ENCODE measurements at regions not wholly inside any gene's neighbourhood (a gene's known extent, or its start where the extent isn't known, plus 50 kb on each side); places are given as distances from the start of the nearest gene placed in this dataset.

- Histone ChIP-seq H3K27me3 (ENCODE audit: control insufficient read depth, low read length) (no peaks in the 10 kb centered on the region), H3K36me3 (ENCODE audit: control insufficient read depth, low read length) (no peaks in the 10 kb centered on the region), H3K4me1 (ENCODE audit: control insufficient read depth, low read length) (no peaks in the 10 kb centered on the region), H3F3A (ENCODE audit: control insufficient read depth, insufficient read depth) (no peaks in the 10 kb centered on the region), H3K79me2 (ENCODE audit: control insufficient read depth, low read length) (no peaks in the 10 kb centered on the region), H3K9me3 (ENCODE audit: control insufficient read depth, insufficient read depth, low read length) (no peaks in the 10 kb centered on the region), H3K27ac (ENCODE audit: low read depth, low read length) (no peak overlapping the region), H3K9me2 (replicated peaks; ENCODE audit: control insufficient read depth, low read length) (no peaks in the 10 kb centered on the region), H3K4me3 (ENCODE audit: low read length) (no peak overlapping the region), H3K4me2 (ENCODE audit: low read length) (no peak overlapping the region), H4K20me1 (ENCODE audit: control insufficient read depth, insufficient read depth, low read depth, low read length) (no peaks in the 10 kb centered on the region)
- TF ChIP-seq CTCF (IDR thresholded peaks at IDR 0.05; ENCODE audit: low read depth, low read length, poor library complexity, severe bottlenecking) (no peak), EZH2phosphoT487 (IDR thresholded peaks at IDR 0.05; ENCODE audit: borderline replicate concordance, low read length) (no peak)
Observed at GRCh38 chr18:28313602-28314001, 136.7 kb upstream of the CDH2 start.

- H3K27me3 ChIP-seq (ENCODE audit: control insufficient read depth, low read length): no peaks in the 10 kb centered on the region
- TF ChIP-seq CTCF (IDR thresholded peaks at IDR 0.05; ENCODE audit: low read depth, low read length, poor library complexity, severe bottlenecking): no peak
- TF ChIP-seq EZH2phosphoT487 (IDR thresholded peaks at IDR 0.05; ENCODE audit: borderline replicate concordance, low read length): no peak
- no peak overlapping the region for H3K4me3 ChIP-seq (ENCODE audit: low read length)
Observed at GRCh38 chr18:28288784-28289183, 111.9 kb upstream of the CDH2 start.

GRCh38 chr18:28287146-28287545 is 110.2 kb upstream of the CDH2 start:
- H3F3A ChIP-seq (ENCODE audit: control insufficient read depth, insufficient read depth): no peaks in the 10 kb centered on the region
- H4K20me1 ChIP-seq (ENCODE audit: control insufficient read depth, insufficient read depth, low read depth, low read length): no peaks in the 10 kb centered on the region
- no peaks in the 10 kb centered on the region for H3K9me2 ChIP-seq (replicated peaks; ENCODE audit: control insufficient read depth, low read length)
- no peaks in the 10 kb centered on the region for H3K36me3 ChIP-seq (ENCODE audit: control insufficient read depth, low read length)
- H3K4me3 ChIP-seq (ENCODE audit: low read length): no peak overlapping the region
- H3K27ac ChIP-seq (ENCODE audit: low read depth, low read length): no peak overlapping the region
- TF ChIP-seq EZH2phosphoT487 (IDR thresholded peaks at IDR 0.05; ENCODE audit: borderline replicate concordance, low read length): no peak
- no peak for TF ChIP-seq CTCF (IDR thresholded peaks at IDR 0.05; ENCODE audit: low read depth, low read length, poor library complexity, severe bottlenecking)
- H3K79me2 ChIP-seq (ENCODE audit: control insufficient read depth, low read length): no peaks in the 10 kb centered on the region
- no peaks in the 10 kb centered on the region for H3K9me3 ChIP-seq (ENCODE audit: control insufficient read depth, insufficient read depth, low read length)
- H3K4me1 ChIP-seq (ENCODE audit: control insufficient read depth, low read length): no peaks in the 10 kb centered on the region
- no peaks in the 10 kb centered on the region for H3K27me3 ChIP-seq (ENCODE audit: control insufficient read depth, low read length)
- H3K4me2 ChIP-seq (ENCODE audit: low read length): no peak overlapping the region

More at GRCh38 chr18:28288784-28289183, 111.9 kb upstream of the CDH2 start:
- Histone ChIP-seq H3K36me3 (ENCODE audit: control insufficient read depth, low read length) (no peaks in the 10 kb centered on the region), H3K4me1 (ENCODE audit: control insufficient read depth, low read length) (no peaks in the 10 kb centered on the region), H3K4me2 (ENCODE audit: low read length) (no peak overlapping the region), H3K27ac (ENCODE audit: low read depth, low read length) (no peak overlapping the region), H3K9me2 (replicated peaks; ENCODE audit: control insufficient read depth, low read length) (no peaks in the 10 kb centered on the region), H3K79me2 (ENCODE audit: control insufficient read depth, low read length) (no peaks in the 10 kb centered on the region), H3F3A (ENCODE audit: control insufficient read depth, insufficient read depth) (no peaks in the 10 kb centered on the region), H3K9me3 (ENCODE audit: control insufficient read depth, insufficient read depth, low read length) (no peaks in the 10 kb centered on the region), H4K20me1 (ENCODE audit: control insufficient read depth, insufficient read depth, low read depth, low read length) (no peaks in the 10 kb centered on the region)

GRCh38 chr18:28284132-28284531 is 107.2 kb upstream of the CDH2 start:
- Histone ChIP-seq H3K27ac (ENCODE audit: low read depth, low read length) (no peak overlapping the region), H3K9me3 (ENCODE audit: control insufficient read depth, insufficient read depth, low read length) (no peaks in the 10 kb centered on the region)

More at GRCh38 chr18:28284132-28284531, 107.2 kb upstream of the CDH2 start:
- Histone ChIP-seq H3K36me3 (ENCODE audit: control insufficient read depth, low read length) (no peaks in the 10 kb centered on the region), H3F3A (ENCODE audit: control insufficient read depth, insufficient read depth) (no peaks in the 10 kb centered on the region), H3K9me2 (replicated peaks; ENCODE audit: control insufficient read depth, low read length) (no peaks in the 10 kb centered on the region), H3K79me2 (ENCODE audit: control insufficient read depth, low read length) (no peaks in the 10 kb centered on the region), H3K4me3 (ENCODE audit: low read length) (no peak overlapping the region), H3K4me2 (ENCODE audit: low read length) (no peak overlapping the region), H4K20me1 (ENCODE audit: control insufficient read depth, insufficient read depth, low read depth, low read length) (no peaks in the 10 kb centered on the region), H3K27me3 (ENCODE audit: control insufficient read depth, low read length) (no peaks in the 10 kb centered on the region), H3K4me1 (ENCODE audit: control insufficient read depth, low read length) (no peaks in the 10 kb centered on the region)
- TF ChIP-seq CTCF (IDR thresholded peaks at IDR 0.05; ENCODE audit: low read depth, low read length, poor library complexity, severe bottlenecking): no peak
- TF ChIP-seq EZH2phosphoT487 (IDR thresholded peaks at IDR 0.05; ENCODE audit: borderline replicate concordance, low read length): no peak

Measured in DOHH2 (cell line).